ENCODE measurements at regions not wholly inside any gene's neighbourhood (a gene's known extent, or its start where the extent isn't known, plus 50 kb on each side); places are given as distances from the start of the nearest gene placed in this dataset.
A peak's percentile ranks its signal among the peaks of the same experiment; 100 is the strongest.

DNA sequence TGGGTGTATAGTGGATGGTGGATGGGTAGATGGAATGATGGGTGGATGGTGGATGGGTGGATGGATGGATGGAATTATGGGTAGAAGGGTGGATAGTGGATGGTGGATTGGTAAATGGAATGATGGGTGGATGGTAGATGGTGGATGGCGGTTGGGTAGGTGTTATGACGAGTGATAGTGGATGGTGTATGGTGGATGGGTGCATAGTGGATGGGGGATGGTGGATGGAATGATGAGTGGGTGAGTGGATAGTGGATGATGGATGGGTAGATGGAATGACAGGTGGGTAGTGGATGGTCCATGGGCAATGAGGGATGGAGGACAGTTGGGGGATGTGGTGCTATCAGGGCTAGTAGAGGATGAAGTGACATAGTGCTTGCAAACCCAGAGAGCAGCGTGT, 182.4 kb downstream of the BRD1 start:
- H3K4me1 ChIP-seq, result no peaks in the 10 kb centered on the region
- no peak for DNase-seq (ENCODE audit: low spot score in 2 of 2)
- H3K4me3 ChIP-seq, result no peak overlapping the region
- no peaks in the 10 kb centered on the region for H3K27me3 ChIP-seq (ENCODE audit: low read depth)
- H3K9me3 ChIP-seq, result no peaks in the 10 kb centered on the region
- peaks cover 13% of the 10 kb centered on the region for H3K36me3 ChIP-seq (replicated peaks)
- in situ Hi-C loops (cut with MboI; ENCODE audit: low sequenced_read_pairs), result no loop called here

- DNase-seq (ENCODE audit: low spot score in 2 of 2), result no peak
- H3K4me3 ChIP-seq, result no peak overlapping the region
- in situ Hi-C loops (cut with MboI; ENCODE audit: low sequenced_read_pairs), result no loop called here
Measured at GRCh38 chr22:49643998-49644397, 183.7 kb downstream of the BRD1 start.

DNA sequence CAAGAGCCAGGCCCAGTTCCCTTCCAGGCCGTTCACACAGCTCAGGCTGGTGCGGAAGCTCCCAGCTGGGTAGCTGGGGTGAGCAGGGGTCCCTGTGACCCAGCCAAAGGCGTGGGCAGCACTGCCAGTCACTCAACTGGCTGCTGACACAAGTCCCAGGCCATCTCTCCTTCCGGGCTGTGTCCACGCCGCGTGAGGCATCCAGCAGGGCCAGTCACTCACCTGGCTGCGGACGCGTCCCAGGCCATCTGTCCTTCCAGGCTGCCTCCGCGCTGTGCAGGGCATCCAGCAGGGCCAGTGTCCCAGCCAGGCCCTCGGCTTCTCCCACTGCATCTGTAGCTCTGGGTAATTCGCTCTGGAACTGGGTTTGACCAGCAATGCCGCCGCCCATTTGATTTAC, 184.2 kb downstream of the BRD1 start:
- H3K4me3 ChIP-seq, result no peak overlapping the region
- H3K9me3 ChIP-seq, result no peaks in the 10 kb centered on the region
- H3K4me1 ChIP-seq, result no peaks in the 10 kb centered on the region
- no peak for DNase-seq (ENCODE audit: low spot score in 2 of 2)
- in situ Hi-C loops (cut with MboI; ENCODE audit: low sequenced_read_pairs), result no loop called here
- peaks cover 3% of the 10 kb centered on the region for H3K36me3 ChIP-seq (replicated peaks)
- no peaks in the 10 kb centered on the region for H3K27me3 ChIP-seq (ENCODE audit: low read depth)

More at GRCh38 chr22:49643998-49644397, 183.7 kb downstream of the BRD1 start:
- Histone ChIP-seq H3K27me3 (ENCODE audit: low read depth) (no peaks in the 10 kb centered on the region), H3K4me1 (no peaks in the 10 kb centered on the region), H3K36me3 (replicated peaks) (peaks cover under 1% of the 10 kb centered on the region), H3K9me3 (no peaks in the 10 kb centered on the region)

GRCh38 chr22:49642741-49643140, 184.9 kb downstream of the BRD1 start:
- no peak for DNase-seq (ENCODE audit: low spot score in 2 of 2)
- Histone ChIP-seq H3K27me3 (ENCODE audit: low read depth) (no peaks in the 10 kb centered on the region), H3K4me1 (no peaks in the 10 kb centered on the region), H3K36me3 (replicated peaks) (peaks cover 6% of the 10 kb centered on the region), H3K4me3 (no peak overlapping the region), H3K9me3 (no peaks in the 10 kb centered on the region)
- in situ Hi-C loops (cut with MboI; ENCODE audit: low sequenced_read_pairs), result no loop called here

DNA sequence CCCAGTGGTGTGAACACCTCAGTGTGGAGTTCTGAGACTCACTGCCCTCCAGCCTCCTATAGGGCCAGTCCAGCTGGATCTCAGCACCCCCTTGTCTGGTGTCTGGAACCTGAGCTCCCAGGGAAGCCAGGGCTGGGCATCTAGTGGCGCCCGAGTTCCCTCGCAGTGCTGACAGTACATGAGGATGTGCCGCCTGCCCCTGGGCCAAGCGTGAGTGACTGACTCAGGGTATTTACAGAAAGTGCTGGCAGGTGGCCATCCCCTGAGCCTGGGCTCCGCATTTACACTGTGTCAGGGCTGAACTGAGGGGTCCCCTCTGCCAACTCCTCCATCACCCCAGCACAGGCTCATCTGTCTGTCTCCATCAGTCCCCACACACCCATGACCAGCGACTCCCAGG, 185.3 kb downstream of the BRD1 start:
- in situ Hi-C loops (cut with MboI; ENCODE audit: low sequenced_read_pairs), result no loop called here
- Histone ChIP-seq H3K36me3 (replicated peaks) (peaks cover 6% of the 10 kb centered on the region), H3K4me1 (no peaks in the 10 kb centered on the region), H3K27me3 (ENCODE audit: low read depth) (no peaks in the 10 kb centered on the region), H3K4me3 (no peak overlapping the region), H3K9me3 (no peaks in the 10 kb centered on the region)
- DNase-seq (ENCODE audit: low spot score in 2 of 2), result no peak

DNA sequence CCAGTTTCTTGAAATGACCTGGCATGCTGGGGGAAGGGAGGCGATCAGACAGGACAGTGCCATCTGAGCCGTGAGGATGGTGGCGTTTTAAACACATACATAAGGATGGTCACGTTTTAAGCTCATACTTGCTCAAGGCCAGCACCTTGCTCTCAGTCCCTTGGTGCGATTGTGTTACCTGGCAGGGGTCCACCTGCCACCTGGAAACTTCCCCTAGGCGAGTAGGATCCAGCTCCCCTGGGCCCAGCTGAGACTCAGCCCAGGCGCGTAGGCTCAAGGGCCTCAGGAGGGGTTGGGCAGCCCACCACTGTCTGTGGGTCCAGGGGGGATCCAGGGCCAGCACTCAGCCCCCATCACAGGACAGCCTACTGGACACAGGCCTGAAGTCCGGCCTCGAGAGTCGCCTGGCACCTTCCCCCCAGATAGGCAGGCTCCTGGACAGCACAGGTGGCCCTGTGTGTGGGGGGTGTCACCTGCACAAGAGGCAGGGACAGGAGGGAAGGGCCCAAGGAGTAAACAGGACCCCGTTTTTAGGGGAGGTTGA, 185.8 kb downstream of the BRD1 start:
- Histone ChIP-seq H3K36me3 (replicated peaks) (peaks cover 6% of the 10 kb centered on the region), H3K9me3 (no peaks in the 10 kb centered on the region), H3K4me1 (no peaks in the 10 kb centered on the region), H3K4me3 (no peak overlapping the region), H3K27me3 (ENCODE audit: low read depth) (no peaks in the 10 kb centered on the region)
- in situ Hi-C loops (cut with MboI; ENCODE audit: low sequenced_read_pairs), result no loop called here
- DNase-seq (ENCODE audit: low spot score in 2 of 2), result no peak

- Histone ChIP-seq H3K4me1 (no peaks in the 10 kb centered on the region), H3K27me3 (ENCODE audit: low read depth) (no peaks in the 10 kb centered on the region), H3K9me3 (no peaks in the 10 kb centered on the region), H3K36me3 (replicated peaks) (peaks cover 6% of the 10 kb centered on the region), H3K4me3 (no peak overlapping the region)
- no peak for DNase-seq (ENCODE audit: low spot score in 2 of 2)
- in situ Hi-C loops (cut with MboI; ENCODE audit: low sequenced_read_pairs), result no loop called here
Measured at GRCh38 chr22:49640366-49641095, 187.1 kb downstream of the BRD1 start.

- in situ Hi-C loops (cut with MboI; ENCODE audit: low sequenced_read_pairs), result no loop called here
- Histone ChIP-seq H3K4me3 (no peak overlapping the region), H3K36me3 (replicated peaks) (peaks cover 6% of the 10 kb centered on the region), H3K9me3 (no peaks in the 10 kb centered on the region), H3K4me1 (no peaks in the 10 kb centered on the region), H3K27me3 (ENCODE audit: low read depth) (no peaks in the 10 kb centered on the region)
- DNase-seq (ENCODE audit: low spot score in 2 of 2), result no peak
Measured at GRCh38 chr22:49639956-49640355, 187.7 kb downstream of the BRD1 start.

DNA sequence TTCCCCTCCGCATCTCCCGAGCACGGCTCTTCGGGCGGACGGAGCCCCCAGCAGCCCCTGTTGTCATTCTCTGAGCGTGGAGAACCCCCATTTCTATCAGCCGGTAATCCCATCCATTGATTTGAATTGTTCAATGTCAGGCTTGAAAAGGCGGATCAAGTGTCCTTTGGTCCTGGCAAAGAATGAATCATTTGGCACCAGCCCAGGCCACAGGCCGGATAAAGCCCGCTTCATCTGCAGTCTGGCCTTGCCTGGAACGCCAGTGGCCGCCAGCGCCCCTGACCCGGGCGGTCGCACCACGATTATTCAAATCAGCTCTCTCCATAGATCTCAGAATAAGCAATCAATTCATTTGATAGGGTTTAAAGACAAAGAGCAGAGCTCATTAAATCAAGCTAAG, 188.9 kb downstream of the BRD1 start:
- H3K4me1 ChIP-seq, result no peaks in the 10 kb centered on the region
- in situ Hi-C loops (cut with MboI; ENCODE audit: low sequenced_read_pairs), result no loop called here
- no peaks in the 10 kb centered on the region for H3K9me3 ChIP-seq
- H3K27me3 ChIP-seq (ENCODE audit: low read depth), result no peaks in the 10 kb centered on the region
- DNase-seq (ENCODE audit: low spot score in 2 of 2), result peak in 1 of 2 experiments; percentile 47
- no peak overlapping the region for H3K4me3 ChIP-seq
- peaks cover 6% of the 10 kb centered on the region for H3K36me3 ChIP-seq (replicated peaks)

- no peaks in the 10 kb centered on the region for H3K4me1 ChIP-seq
- H3K9me3 ChIP-seq, result no peaks in the 10 kb centered on the region
- H3K36me3 ChIP-seq (replicated peaks), result peaks cover 6% of the 10 kb centered on the region
- DNase-seq (ENCODE audit: low spot score in 2 of 2), result no peak
- no peak overlapping the region for H3K4me3 ChIP-seq
- H3K27me3 ChIP-seq (ENCODE audit: low read depth), result no peaks in the 10 kb centered on the region
- in situ Hi-C loops (cut with MboI; ENCODE audit: low sequenced_read_pairs), result no loop called here
Measured at GRCh38 chr22:49638001-49638400, 189.7 kb downstream of the BRD1 start.

- Histone ChIP-seq H3K9me3 (no peaks in the 10 kb centered on the region), H3K4me3 (no peak overlapping the region), H3K4me1 (no peaks in the 10 kb centered on the region), H3K36me3 (replicated peaks) (peaks cover 6% of the 10 kb centered on the region), H3K27me3 (ENCODE audit: low read depth) (no peaks in the 10 kb centered on the region)
- DNase-seq (ENCODE audit: low spot score in 2 of 2), result no peak
- in situ Hi-C loops (cut with MboI; ENCODE audit: low sequenced_read_pairs), result no loop called here
Measured at GRCh38 chr22:49637255-49637760, 190.4 kb downstream of the BRD1 start.

DNA sequence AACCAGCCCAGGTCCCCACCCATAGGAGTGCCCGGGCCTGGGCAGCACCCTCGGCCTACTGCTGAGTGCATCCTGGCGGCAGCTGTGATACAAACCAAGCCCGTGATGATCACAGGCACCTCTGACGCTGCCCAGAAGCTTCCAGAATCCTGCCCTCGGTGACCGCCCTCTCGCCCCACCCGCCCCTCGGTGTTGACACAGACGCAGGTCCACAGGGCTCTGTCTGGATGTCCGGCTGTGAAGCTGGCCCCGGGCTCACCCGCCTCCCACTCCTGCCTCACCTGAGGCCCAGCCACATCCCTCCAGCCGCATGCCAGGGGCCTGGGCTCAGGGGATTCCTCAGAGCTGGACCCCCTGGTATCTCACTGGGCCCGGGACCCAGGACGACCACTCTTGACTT, 191.0 kb downstream of the BRD1 start:
- in situ Hi-C loops (cut with MboI; ENCODE audit: low sequenced_read_pairs), result no loop called here
- Histone ChIP-seq H3K27me3 (ENCODE audit: low read depth) (no peaks in the 10 kb centered on the region), H3K36me3 (replicated peaks) (peaks cover 6% of the 10 kb centered on the region; the same call in 1 of the 2 replicates), H3K4me1 (no peaks in the 10 kb centered on the region), H3K4me3 (no peak overlapping the region), H3K9me3 (no peaks in the 10 kb centered on the region)
- no peak for DNase-seq (ENCODE audit: low spot score in 2 of 2)

DNA sequence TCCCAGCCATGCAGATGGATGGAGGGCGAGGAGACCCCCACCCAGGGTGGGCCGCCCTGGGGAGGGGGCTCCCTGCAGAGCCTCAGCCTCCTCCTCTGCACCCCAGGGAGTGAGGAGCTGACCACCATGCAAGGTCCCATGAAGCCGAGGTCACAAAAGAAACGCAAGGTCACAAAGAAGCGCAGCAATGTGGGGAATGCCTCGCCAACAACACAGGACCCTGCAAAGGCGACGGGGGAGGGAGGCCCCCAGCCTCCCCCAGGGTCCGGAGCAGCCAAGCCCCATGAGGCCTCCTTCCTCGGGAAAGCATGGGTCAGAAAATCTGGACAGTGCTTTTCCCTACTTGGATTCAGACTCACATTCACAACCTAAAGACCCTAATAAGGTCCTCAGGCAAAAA, 191.5 kb downstream of the BRD1 start:
- Histone ChIP-seq H3K36me3 (replicated peaks) (peaks cover 6% of the 10 kb centered on the region; the same call in 1 of the 2 replicates), H3K9me3 (no peaks in the 10 kb centered on the region), H3K27me3 (ENCODE audit: low read depth) (no peaks in the 10 kb centered on the region), H3K4me1 (no peaks in the 10 kb centered on the region), H3K4me3 (no peak overlapping the region)
- in situ Hi-C loops (cut with MboI; ENCODE audit: low sequenced_read_pairs), result no loop called here
- DNase-seq (ENCODE audit: low spot score in 2 of 2), result no peak

- Histone ChIP-seq H3K4me3 (no peak overlapping the region), H3K36me3 (replicated peaks) (peaks cover 6% of the 10 kb centered on the region; the same call in 1 of the 2 replicates), H3K4me1 (no peaks in the 10 kb centered on the region), H3K27me3 (ENCODE audit: low read depth) (no peaks in the 10 kb centered on the region), H3K9me3 (no peaks in the 10 kb centered on the region)
- no peak for DNase-seq (ENCODE audit: low spot score in 2 of 2)
- in situ Hi-C loops (cut with MboI; ENCODE audit: low sequenced_read_pairs), result no loop called here
Measured at GRCh38 chr22:49634006-49634772, 193.5 kb downstream of the BRD1 start.
